ENCODE measurements at regions not wholly inside any gene's neighbourhood (a gene's known extent, or its start where the extent isn't known, plus 50 kb on each side); places are given as distances from the start of the nearest gene placed in this dataset.

DNA sequence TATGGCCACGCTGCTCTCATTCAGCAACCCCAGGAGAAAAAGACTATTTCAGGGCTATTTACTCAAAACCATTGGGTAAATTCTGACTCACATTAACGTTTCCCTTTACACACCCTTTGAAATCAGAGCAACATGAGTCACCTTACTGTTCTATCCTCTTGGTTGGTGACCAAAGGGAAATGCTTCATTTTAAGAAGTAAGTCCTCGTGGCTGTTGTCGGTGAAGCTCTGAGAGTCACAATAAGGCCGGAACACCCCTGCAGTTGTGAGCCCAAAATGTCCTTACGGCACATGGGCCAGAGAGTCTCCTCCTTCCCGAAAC is 56.3 kb upstream of the SPRY1 start:
- TF ChIP-seq, protein P1, sequence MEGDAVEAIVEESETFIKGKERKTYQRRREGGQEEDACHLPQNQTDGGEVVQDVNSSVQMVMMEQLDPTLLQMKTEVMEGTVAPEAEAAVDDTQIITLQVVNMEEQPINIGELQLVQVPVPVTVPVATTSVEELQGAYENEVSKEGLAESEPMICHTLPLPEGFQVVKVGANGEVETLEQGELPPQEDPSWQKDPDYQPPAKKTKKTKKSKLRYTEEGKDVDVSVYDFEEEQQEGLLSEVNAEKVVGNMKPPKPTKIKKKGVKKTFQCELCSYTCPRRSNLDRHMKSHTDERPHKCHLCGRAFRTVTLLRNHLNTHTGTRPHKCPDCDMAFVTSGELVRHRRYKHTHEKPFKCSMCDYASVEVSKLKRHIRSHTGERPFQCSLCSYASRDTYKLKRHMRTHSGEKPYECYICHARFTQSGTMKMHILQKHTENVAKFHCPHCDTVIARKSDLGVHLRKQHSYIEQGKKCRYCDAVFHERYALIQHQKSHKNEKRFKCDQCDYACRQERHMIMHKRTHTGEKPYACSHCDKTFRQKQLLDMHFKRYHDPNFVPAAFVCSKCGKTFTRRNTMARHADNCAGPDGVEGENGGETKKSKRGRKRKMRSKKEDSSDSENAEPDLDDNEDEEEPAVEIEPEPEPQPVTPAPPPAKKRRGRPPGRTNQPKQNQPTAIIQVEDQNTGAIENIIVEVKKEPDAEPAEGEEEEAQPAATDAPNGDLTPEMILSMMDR (IDR thresholded peaks at IDR 0.05) = no peak
- ChIA-PET POLR2A (no interaction called here), CTCF (interaction anchor here (1.6 kb wide), 1 partner anchor 10 kb away, joined by 6 read pairs; no protein-coding TSS in a partner anchor)
- ATAC-seq (no peak), DNase-seq (no peak)
- intact Hi-C loops (cut with micrococcal nuclease) = no loop called here
- Mint-ChIP-seq H3K27me3 (peaks cover 7% of the 10 kb centered on the region), H3K4me3 (no peak overlapping the region), H3K36me3 (ENCODE audit: low read depth) (no peaks in the 10 kb centered on the region), H3K27ac (no peak overlapping the region), H3K4me1 (ENCODE audit: low read depth) (no peaks in the 10 kb centered on the region), H3K9me3 (no peaks in the 10 kb centered on the region)

DNA sequence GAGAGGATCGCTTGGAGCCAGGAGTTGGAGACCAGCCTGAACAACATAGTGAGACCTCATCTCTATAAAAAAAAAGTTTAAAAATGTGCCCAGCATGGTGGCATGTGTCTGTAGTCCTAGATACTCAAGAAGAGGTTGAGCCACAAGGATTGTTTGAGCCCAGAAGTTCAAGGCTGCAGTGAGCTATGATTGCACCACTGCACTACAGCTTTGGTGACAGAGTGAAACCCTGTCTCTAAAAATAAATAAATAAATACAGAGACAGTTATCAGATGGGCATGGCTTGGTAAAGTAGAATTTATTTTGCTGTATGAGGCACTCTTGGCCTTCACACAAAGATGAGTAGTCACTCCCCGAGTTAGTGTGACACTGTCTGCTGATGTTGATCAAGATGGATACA is 54.1 kb upstream of the SPRY1 start:
- no peaks in the 10 kb centered on the region for H3K36me3 Mint-ChIP-seq (ENCODE audit: low read depth)
- TF ChIP-seq, protein P1 (IDR thresholded peaks at IDR 0.05) = no peak
- no peak for ATAC-seq
- ChIA-PET POLR2A (no interaction called here), CTCF (no interaction called here)
- intact Hi-C loops (cut with micrococcal nuclease) = no loop called here
- no peaks in the 10 kb centered on the region for H3K9me3 Mint-ChIP-seq
- H3K4me1 Mint-ChIP-seq (ENCODE audit: low read depth) = no peaks in the 10 kb centered on the region
- no peak overlapping the region for H3K27ac Mint-ChIP-seq
- peaks cover 2% of the 10 kb centered on the region for H3K27me3 Mint-ChIP-seq
- no peak overlapping the region for H3K4me3 Mint-ChIP-seq
- no peak for DNase-seq

DNA sequence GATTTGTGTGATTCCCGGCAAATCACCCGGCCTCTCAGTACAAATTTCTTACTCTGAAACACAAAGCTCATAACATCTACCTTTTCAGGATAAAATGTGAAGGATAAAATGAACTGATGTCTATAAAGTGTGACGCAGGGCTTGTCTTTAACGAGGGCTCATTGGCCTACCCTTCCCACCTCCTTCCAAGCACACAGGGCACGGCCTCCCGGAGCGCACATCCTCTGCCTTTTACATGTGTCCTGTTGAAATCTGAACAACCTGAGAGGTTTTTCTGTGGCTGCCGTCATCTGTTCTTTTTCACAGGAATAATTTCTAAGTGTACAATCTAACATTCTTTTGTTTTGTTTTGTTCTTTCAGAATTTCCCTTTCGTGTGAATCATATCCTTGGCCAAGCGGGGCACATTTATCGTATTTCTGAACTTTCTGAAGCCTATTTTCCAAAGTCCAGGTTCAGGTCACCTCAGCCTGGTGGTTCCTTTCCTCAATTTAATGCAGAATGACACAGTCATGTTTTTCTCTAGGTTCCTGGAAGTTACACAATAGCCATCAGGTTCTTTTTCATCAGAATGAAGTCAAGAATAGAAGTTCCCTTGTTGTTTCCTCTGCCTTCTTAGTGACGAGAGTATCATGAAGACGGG is 53.1 kb upstream of the SPRY1 start:
- no peak overlapping the region for H3K4me3 Mint-ChIP-seq
- ATAC-seq (no peak), DNase-seq (no peak)
- H3K9me3 Mint-ChIP-seq = no peaks in the 10 kb centered on the region
- intact Hi-C loops (cut with micrococcal nuclease) = no loop called here
- POLR2A ChIA-PET = no interaction called here
- CTCF ChIA-PET = no interaction called here
- no peak overlapping the region for H3K27ac Mint-ChIP-seq
- H3K4me1 Mint-ChIP-seq (ENCODE audit: low read depth) = no peaks in the 10 kb centered on the region
- peaks cover 2% of the 10 kb centered on the region for H3K27me3 Mint-ChIP-seq
- TF ChIP-seq, protein P1 (IDR thresholded peaks at IDR 0.05) = no peak
- no peaks in the 10 kb centered on the region for H3K36me3 Mint-ChIP-seq (ENCODE audit: low read depth)

DNA sequence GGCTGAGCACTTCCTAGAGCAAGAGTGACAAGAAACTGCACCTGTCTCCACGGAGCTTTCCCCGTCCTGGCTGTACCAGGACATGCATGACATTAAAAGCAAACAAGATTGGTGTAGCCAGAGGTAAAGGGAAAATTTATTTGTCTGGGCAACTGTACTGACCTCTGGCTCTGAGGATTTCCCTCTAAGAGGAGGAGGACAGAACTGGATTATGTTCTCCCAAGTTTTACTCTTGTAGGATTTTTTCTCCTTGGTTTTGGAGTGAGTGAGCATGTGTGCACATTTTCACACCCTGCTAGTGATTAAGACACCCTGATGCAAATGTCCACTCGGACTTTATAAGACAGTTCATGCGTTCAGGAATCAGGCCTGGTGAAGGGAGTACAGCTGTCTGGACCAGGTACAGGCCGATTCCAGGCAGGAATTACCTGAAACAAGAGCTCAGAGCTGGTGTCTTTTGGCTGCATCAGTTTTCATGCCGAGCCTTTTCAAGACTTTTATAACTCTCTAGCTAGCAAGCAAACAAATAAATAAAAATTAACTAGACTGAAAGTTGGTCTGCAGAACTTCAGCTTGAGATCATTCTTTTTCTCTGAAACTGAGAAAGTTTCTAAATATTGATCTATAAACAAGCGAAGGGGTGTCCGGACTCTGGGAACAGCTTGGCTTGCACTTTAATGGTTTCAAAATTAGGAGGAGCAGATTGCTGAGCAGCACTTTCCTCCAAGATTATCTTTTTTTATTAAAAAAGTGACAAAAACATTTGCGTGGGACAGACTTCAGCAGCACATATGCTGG is 51.3 kb upstream of the SPRY1 start:
- intact Hi-C loops (cut with micrococcal nuclease) = no loop called here
- H3K4me1 Mint-ChIP-seq (ENCODE audit: low read depth) = no peaks in the 10 kb centered on the region
- H3K4me3 Mint-ChIP-seq = no peak overlapping the region
- ChIA-PET POLR2A (no interaction called here), CTCF (no interaction called here)
- H3K9me3 Mint-ChIP-seq = no peaks in the 10 kb centered on the region
- no peak overlapping the region for H3K27ac Mint-ChIP-seq
- ATAC-seq (no peak), DNase-seq (no peak)
- TF ChIP-seq, protein P1 (IDR thresholded peaks at IDR 0.05) = no peak
- H3K36me3 Mint-ChIP-seq (ENCODE audit: low read depth) = no peaks in the 10 kb centered on the region
- H3K27me3 Mint-ChIP-seq = peaks cover 3% of the 10 kb centered on the region

DNA sequence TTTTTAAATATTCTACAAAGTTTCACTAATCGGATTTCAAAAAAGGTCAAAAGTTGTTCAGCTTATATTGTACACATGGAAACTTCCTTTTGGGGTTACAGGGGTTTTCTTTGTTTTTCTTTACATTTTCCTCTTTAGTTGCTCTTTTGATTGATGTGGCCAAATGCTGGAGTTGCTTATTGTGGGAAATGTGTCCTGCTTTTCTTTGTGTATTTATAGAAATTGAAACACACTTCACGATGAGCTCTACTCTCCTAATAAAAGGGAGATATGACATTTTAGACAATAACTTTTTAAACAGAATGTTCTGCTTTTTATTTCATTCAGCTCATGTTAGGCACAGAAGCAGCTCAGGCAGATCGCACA is 50.7 kb upstream of the SPRY1 start:
- ATAC-seq (no peak), DNase-seq (no peak)
- H3K27ac Mint-ChIP-seq = no peak overlapping the region
- H3K36me3 Mint-ChIP-seq (ENCODE audit: low read depth) = no peaks in the 10 kb centered on the region
- H3K4me3 Mint-ChIP-seq = no peak overlapping the region
- peaks cover 3% of the 10 kb centered on the region for H3K27me3 Mint-ChIP-seq
- CTCF ChIA-PET = no interaction called here
- intact Hi-C loops (cut with micrococcal nuclease) = no loop called here
- H3K4me1 Mint-ChIP-seq (ENCODE audit: low read depth) = no peaks in the 10 kb centered on the region
- H3K9me3 Mint-ChIP-seq = no peaks in the 10 kb centered on the region
- POLR2A ChIA-PET = no interaction called here
- TF ChIP-seq, protein P1 (IDR thresholded peaks at IDR 0.05) = no peak

Measured in activated CD8-positive, alpha-beta T cell treated with anti-CD3 and anti-CD28 coated beads for 36 hours (primary cell).